Suprapubic skin (tissue), 4 donors: ENCODE measurements at regions not wholly inside any gene's neighbourhood (a gene's known extent, or its start where the extent isn't known, plus 50 kb on each side); places are given as distances from the start of the nearest gene placed in this dataset.
"Not testable (repeated sequence)": the region's sequence is repeated elsewhere in the genome, so short reads cannot be mapped to it uniquely, and the experiment has no call there.

Experiments
- DNase-seq, 2 donors: peaks; one replicate each; pipeline ENCODE4 v3.0.0-alpha.2; 2019; ENCODE audit warnings: low spot score in 2 of 2
- H3K27ac ChIP-seq: fragments of 200-600 bp; sonication (generic); one replicate; pipeline ENCODE4 v1.5.1; 2019
- H3K27me3 ChIP-seq: fragments of 200-600 bp; sonication (generic); one replicate; pipeline ENCODE4 v1.5.1; 2019
- H3K36me3 ChIP-seq: fragments of 200-600 bp; sonication (generic); one replicate; pipeline ENCODE4 v1.5.1; 2019
- H3K4me1 ChIP-seq: fragments of 200-600 bp; sonication (generic); one replicate; pipeline ENCODE4 v1.5.1; 2019
- H3K4me3 ChIP-seq: fragments of 200-600 bp; sonication (generic); one replicate; pipeline ENCODE4 v1.5.1; 2019; ENCODE audit warnings: mild to moderate bottlenecking
- H3K9me3 ChIP-seq: fragments of 200-600 bp; sonication (generic); one replicate; pipeline ENCODE4 v1.5.1; 2019
- EP300 ChIP-seq: sonication (generic); formaldehyde crosslinking; IDR thresholded peaks from one replicate; pipeline ENCODE4 v1.6.1; 2017; ENCODE audit warnings: antibody characterized with exemption
- POLR2A ChIP-seq, 2 donors: fragments of 450-650 bp; IDR thresholded peaks; one replicate each; pipeline ENCODE4 v1.6.1; 2017; ENCODE audit warnings: antibody characterized with exemption in 2 of 2, mild to moderate bottlenecking in 2 of 2, moderate library complexity in 2 of 2
- POLR2AphosphoS5 ChIP-seq, 3 donors: sonication (generic); formaldehyde crosslinking; IDR thresholded peaks; one replicate each; pipeline ENCODE4 v1.6.1; 2017; ENCODE audit warnings: antibody characterized with exemption in 3 of 3
- WGBS: methylation state at CpG from one replicate; pipeline ENCODE4 v1.1.5; 2018; 5-methylcytosine and 5-hydroxymethylcytosine counted together
- TF ChIP-seq, protein P1 (sequence below), 2 donors: fragments of 200-600 bp in 1 of 2; fragments of 450-650 bp in 1 of 2; sonication (generic) in 1 of 2; IDR thresholded peaks; one replicate each; pipeline ENCODE4 v1.5.1; 2016 to 2019; ENCODE audit warnings: antibody characterized with exemption in 2 of 2, mild to moderate bottlenecking in 1 of 2, moderate library complexity in 1 of 2

DNA sequence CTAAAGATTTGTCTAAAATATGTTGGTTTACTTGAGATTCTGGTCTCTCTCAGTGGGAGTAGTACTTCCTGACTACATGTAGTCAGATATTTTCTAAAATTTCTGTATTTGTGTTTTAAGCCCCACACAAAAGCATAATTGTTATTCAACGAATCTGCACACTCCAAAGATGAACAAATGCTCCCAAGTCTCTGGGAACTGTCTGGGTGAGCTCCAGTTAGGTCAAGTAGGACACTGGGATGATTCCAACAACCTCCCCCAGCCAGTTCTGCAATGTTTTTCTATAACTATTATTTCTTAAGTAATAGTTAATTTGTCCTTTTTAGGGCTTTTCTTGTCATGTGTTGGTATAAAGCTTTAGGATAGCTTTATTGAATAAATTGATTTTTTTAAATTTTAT is 174.6 kb downstream of the FAM174A start:
- H3K4me3 ChIP-seq = no peak overlapping the region
- H3K27ac ChIP-seq = no peak overlapping the region
- no peak for DNase-seq
- 53% methylated on average over 1 of the region's 1 CpG for WGBS
- no peaks in the 10 kb centered on the region for H3K36me3 ChIP-seq
- no peaks in the 10 kb centered on the region for H3K27me3 ChIP-seq
- H3K4me1 ChIP-seq = no peaks in the 10 kb centered on the region
- TF ChIP-seq, protein P1, sequence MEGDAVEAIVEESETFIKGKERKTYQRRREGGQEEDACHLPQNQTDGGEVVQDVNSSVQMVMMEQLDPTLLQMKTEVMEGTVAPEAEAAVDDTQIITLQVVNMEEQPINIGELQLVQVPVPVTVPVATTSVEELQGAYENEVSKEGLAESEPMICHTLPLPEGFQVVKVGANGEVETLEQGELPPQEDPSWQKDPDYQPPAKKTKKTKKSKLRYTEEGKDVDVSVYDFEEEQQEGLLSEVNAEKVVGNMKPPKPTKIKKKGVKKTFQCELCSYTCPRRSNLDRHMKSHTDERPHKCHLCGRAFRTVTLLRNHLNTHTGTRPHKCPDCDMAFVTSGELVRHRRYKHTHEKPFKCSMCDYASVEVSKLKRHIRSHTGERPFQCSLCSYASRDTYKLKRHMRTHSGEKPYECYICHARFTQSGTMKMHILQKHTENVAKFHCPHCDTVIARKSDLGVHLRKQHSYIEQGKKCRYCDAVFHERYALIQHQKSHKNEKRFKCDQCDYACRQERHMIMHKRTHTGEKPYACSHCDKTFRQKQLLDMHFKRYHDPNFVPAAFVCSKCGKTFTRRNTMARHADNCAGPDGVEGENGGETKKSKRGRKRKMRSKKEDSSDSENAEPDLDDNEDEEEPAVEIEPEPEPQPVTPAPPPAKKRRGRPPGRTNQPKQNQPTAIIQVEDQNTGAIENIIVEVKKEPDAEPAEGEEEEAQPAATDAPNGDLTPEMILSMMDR (IDR thresholded peaks at IDR 0.05) = no peak
- TF ChIP-seq EP300 (no peak), POLR2A (IDR thresholded peaks at IDR 0.05) (no peak), POLR2AphosphoS5 (IDR thresholded peaks at IDR 0.05) (no peak)
- no peaks in the 10 kb centered on the region for H3K9me3 ChIP-seq

DNA sequence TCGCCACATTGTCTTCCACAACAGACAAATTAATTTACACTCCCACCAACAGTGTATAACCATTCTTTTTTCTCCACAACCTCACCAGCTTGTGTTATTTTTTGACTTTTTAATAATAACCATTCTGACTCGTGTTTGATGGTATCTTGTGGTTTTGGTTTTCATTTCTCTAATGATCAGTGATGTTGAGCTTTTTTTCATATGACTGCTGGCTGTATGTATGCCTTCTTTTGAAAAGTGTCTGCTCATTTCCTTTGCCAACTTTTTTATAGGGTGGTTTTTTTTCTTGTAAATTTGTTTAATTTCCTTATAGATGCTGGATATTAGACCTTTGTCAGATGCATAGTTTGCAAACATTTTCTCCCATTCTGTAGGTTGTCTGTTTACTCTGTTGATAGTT is 179.6 kb downstream of the FAM174A start:
- not testable (repeated sequence) for H3K27ac ChIP-seq, H3K4me1 ChIP-seq, H3K4me3 ChIP-seq, H3K27me3 ChIP-seq, H3K36me3 ChIP-seq, H3K9me3 ChIP-seq, DNase-seq
- whole genome bisulfite sequencing = 55% methylated on average over 2 of the region's 2 CpGs

DNA sequence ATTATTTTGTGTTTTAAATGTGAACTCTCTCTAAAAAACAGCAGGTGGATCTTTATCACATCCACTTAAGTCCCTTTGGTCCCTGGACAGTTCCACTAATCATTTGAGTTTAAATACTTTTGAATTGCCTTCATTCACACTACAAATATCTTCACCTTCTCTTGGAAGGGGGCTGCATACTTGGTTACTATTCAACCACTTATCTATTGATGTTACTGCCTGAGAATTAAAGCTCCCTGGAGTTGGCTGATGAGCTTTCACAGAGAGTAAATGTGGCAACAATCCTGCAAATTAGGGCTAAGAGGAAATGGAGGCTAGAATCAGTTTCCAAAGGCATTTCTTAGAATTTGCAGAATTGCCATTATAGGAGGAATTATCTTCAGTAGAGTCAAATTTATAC is 180.4 kb downstream of the ST8SIA4 start:
- DNase-seq = no peak
- no peaks in the 10 kb centered on the region for H3K9me3 ChIP-seq
- no peak for TF ChIP-seq POLR2AphosphoS5 (IDR thresholded peaks at IDR 0.05)
- TF ChIP-seq EP300 = no peak
- TF ChIP-seq, protein P1 (IDR thresholded peaks at IDR 0.05) = no peak
- TF ChIP-seq POLR2A (IDR thresholded peaks at IDR 0.05) = no peak
- no peaks in the 10 kb centered on the region for H3K36me3 ChIP-seq
- H3K27me3 ChIP-seq = no peaks in the 10 kb centered on the region
- H3K4me1 ChIP-seq = no peaks in the 10 kb centered on the region
- no peak overlapping the region for H3K4me3 ChIP-seq
- no peak overlapping the region for H3K27ac ChIP-seq

DNA sequence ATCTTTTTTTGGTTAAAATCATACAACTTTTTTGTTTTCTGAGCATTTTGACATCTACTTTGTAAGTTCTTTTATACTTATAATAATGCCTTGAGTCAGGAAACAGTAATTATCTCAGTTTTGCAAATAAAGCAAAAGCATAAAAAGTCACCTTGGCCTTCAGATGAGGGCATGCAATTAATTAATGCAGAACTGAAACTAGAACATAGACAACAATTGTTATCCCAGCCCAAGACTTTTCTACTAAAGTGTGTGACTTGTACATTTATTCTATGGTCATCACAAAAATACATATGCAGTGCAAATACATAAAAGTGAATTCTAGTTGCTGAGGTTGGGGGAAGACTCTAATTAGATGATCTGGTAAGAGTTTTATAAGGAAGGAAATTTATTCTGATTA is 179.9 kb downstream of the ST8SIA4 start:
- TF ChIP-seq POLR2AphosphoS5 (IDR thresholded peaks at IDR 0.05) = no peak
- TF ChIP-seq EP300 = no peak
- no peak for TF ChIP-seq POLR2A (IDR thresholded peaks at IDR 0.05)
- TF ChIP-seq, protein P1 (IDR thresholded peaks at IDR 0.05) = no peak
- H3K27me3 ChIP-seq = no peaks in the 10 kb centered on the region
- no peak overlapping the region for H3K4me3 ChIP-seq
- no peak overlapping the region for H3K27ac ChIP-seq
- no peaks in the 10 kb centered on the region for H3K9me3 ChIP-seq
- no peaks in the 10 kb centered on the region for H3K4me1 ChIP-seq
- H3K36me3 ChIP-seq = no peaks in the 10 kb centered on the region
- DNase-seq = no peak

DNA sequence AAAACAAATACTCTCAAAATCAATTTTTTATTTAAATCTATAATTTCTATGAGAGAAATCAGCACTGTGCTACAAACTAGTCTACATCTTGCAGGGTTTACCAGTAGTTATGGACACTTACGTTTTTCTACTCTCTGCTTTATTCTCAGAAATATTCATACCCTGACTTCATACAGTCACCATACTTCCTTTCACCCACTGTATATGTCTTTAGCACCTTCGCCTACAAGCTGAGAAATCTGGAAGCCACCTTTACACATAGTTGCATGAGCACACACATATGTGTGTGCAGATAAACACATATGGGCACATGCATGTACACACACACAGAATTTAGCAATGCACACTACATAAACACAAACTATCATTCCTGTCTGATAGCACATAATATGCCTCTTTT is 177.0 kb downstream of the ST8SIA4 start:
- Histone ChIP-seq H3K9me3 (no peaks in the 10 kb centered on the region), H3K36me3 (no peaks in the 10 kb centered on the region), H3K4me3 (no peak overlapping the region), H3K27me3 (no peaks in the 10 kb centered on the region), H3K27ac (no peak overlapping the region), H3K4me1 (no peaks in the 10 kb centered on the region)
- DNase-seq = no peak
- TF ChIP-seq POLR2AphosphoS5 (IDR thresholded peaks at IDR 0.05) (no peak), POLR2A (IDR thresholded peaks at IDR 0.05) (no peak), EP300 (no peak)
- TF ChIP-seq, protein P1 (IDR thresholded peaks at IDR 0.05) = no peak
- WGBS = 81% methylated on average over 2 of the region's 2 CpGs

DNA sequence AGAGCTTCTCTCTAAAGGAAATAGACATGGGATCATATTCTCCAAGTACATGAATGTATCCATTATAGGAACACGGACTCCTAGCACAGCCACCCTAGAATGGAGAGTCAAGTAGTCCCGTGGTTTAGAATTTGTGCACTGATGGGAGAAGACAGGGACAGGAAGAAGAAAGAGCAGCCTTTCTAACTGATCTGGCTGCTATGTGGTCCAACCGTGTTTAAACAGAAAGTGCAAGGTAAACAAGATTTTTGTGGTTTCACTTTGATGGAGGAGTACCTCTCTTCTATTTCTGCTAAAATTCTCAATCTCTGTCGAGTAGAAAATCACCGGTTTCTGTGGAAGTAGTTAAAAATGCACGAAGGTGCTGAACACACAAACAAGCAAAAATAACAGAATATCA is 171.3 kb downstream of the ST8SIA4 start:
- WGBS = 59% methylated on average over 6 of the region's 6 CpGs
- Histone ChIP-seq H3K27me3 (no peaks in the 10 kb centered on the region), H3K36me3 (no peaks in the 10 kb centered on the region), H3K27ac (no peak overlapping the region), H3K9me3 (no peaks in the 10 kb centered on the region), H3K4me1 (no peaks in the 10 kb centered on the region), H3K4me3 (no peak overlapping the region)
- TF ChIP-seq POLR2A (IDR thresholded peaks at IDR 0.05) (no peak), EP300 (no peak), POLR2AphosphoS5 (IDR thresholded peaks at IDR 0.05) (no peak)
- TF ChIP-seq, protein P1 (IDR thresholded peaks at IDR 0.05) = no peak
- DNase-seq = no peak
